SK-N-DZ (cell line): ENCODE measurements at regions not wholly inside any gene's neighbourhood (a gene's known extent, or its start where the extent isn't known, plus 50 kb on each side); places are given as distances from the start of the nearest gene placed in this dataset.
A peak's percentile ranks its signal among the peaks of the same experiment; 100 is the strongest.
"Not testable (repeated sequence)": the region's sequence is repeated elsewhere in the genome, so short reads cannot be mapped to it uniquely, and the experiment has no call there.

ENCODE experiments used
- DNase-seq: peaks from one replicate; pipeline ENCODE4 v3.0.0-alpha.2; 2015; ENCODE audit warnings: low spot score

GRCh38 chr10:22875581-22875980, 52.3 kb upstream of the ARMC3 start:
- DNase-seq, result no peak

DNA sequence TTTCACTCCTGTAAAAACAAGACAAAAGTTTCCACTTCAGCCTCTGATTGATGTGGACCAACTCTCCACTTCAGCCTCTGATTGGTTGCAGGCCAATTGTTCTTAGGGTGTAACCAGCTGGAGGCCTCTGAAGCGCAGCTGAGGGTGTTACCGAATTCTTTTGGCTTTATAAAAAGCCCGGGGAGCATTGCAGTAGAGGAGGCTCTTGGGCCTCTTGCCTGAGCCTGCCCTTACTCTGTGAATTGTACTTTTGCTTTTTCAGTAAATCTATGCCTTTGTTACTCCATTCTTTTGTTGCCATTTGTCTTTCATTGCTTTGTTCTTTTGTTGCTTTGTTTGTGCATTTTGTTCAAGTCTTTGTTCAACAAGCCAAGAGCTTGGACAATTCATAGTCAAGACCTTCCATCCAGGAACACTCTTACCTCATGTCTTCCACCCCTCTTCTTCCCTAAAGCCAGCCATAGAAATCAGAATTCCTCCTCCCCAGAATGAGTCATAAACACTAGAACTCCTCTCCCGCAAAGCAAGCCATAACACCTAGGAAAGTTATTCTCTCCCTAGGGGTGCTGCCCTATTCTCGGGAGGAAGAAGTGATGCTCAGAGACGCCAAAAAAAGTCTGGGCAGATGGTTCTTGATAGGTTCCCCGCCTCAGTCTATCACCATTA, 53.5 kb upstream of the ARMC3 start:
- DNase-seq, result no peak

GRCh38 chr10:22856444-22857074, 71.3 kb upstream of the ARMC3 start:
- DNase-seq, result no peak

DNA sequence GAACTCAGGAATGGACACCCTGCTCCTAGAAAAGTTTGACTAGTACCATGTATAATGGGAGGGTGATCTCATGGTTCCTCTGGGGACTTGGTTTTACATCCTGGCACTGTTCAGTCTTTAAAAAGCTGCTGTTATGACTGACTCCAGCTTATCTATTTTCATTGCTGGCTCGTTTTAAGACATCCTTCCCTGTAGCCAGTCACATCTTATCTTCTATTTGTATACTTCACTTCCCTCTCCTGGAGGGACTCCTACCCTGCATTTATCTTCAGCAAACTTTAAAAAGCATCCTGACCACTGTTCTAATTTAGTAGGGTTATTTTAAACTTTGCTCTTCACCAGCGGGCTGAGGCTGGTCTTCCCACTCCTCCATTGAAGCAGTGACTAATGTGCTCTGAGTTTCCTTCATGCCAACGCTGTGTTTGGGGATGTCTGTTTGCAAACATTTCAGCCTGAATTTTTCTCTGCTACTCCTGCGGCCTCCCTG, 72.9 kb upstream of the ARMC3 start:
- no peak for DNase-seq

DNA sequence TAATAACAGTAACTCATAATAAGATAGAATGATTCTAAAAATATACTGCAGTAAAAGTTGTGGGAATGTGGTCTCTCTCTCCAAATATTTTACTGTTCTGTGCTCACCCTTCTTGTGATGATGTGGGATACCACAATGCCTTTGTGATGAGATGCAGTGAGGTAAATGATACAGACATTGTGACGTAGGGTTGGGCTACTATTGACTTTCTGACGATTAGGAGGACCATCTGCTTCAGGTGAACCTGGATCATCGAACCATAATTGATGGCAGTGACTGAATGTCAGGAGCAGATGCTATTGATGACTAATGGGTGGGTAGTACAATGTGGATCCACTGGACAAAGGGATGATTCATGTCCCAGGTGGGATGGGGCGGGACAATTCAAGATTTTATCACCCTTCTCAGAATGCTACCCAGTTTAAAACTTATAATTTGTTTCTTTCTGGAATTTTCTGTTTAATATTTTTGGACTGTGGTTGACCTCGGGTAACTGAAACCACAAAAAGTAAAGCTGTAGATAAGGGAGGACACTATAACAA, 73.9 kb upstream of the ARMC3 start:
- DNase-seq, result no peak

DNA sequence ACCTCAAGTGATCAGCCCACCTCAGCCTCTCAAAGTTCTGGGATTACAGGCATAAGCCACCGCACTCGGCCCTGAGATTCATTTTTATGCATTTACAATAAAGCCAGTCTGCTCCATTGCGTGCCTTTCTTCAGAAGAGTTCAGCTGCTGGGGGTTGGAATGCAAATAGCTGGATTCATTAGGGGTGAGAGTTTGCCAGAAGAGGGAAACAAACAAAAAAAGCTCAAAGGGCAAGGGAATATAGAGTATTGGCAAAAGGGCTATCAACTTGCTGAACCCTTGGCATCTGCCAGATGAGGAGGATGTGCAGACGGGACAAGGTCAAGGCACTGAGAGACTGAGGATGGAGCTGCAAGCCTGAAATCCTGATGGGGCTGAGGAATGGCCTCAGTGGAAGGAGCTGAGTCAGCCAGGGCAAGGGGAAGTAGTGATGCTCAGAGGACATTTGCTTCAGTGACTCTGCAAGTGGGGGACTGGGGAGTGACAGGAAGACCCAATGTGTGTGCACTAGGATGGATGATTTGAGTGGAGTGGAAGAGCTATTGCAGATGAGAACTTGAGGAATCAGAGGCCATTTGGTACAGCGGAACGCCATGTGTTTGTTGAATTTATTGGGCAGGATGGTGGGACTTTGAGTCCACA, 75.0 kb upstream of the ARMC3 start:
- no peak for DNase-seq

DNA sequence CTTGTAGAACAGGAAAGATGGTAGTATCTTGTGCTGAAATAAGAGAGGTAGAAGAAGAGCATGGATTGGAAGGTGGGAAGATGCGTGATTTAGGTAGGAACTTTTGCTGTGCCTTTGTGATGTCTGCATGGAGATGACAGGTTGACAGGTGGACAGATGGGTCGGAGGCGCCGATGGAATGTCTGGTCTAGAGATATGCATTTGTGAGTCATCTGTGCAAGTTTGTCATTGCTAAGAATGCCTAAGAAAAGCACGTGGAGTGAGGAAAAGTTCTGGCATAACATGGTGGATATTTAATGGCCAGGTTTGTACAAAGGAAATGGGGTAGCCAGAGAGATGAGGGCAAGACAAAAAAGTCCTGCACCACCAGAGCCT, 76.0 kb upstream of the ARMC3 start:
- no peak for DNase-seq

GRCh38 chr10:22850541-22850940, 77.3 kb upstream of the ARMC3 start:
- no peak for DNase-seq

DNA sequence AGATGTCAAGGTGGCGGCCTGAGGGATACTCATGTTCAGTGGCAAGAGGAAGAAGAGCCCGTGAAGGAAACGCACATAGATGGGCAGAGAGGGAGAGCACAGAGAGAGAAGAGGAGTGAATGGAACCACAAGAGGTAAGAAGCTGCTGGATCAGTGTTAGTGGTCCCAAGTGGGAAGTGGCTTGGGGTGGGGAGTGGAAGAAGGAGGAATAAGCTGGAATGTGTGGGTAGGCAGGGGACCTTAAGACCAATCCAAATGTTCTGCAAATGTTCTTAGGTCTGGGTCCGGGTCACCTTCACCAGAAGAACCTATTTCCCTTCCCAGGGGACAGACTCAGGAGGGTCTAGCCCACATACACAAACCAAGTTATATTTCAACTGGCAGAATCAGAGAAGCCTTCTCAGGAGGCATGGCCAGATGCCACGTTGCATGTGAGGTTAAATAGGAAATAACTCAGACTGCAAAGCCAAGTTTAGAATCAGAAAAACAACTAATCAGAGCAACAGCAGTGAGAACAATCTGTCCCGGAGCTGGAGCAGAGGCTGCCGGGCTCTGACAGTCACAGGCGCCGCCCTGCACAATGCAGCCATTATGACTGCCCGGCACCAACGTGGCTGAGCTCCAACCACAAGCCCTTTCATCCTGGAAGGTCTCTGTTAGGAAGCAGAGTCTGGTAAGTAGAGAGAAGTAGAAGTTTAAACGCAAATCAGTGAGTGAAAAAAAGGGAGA, 78.6 kb upstream of the ARMC3 start:
- DNase-seq, result no peak

- no peak for DNase-seq
These were observed 79.3 kb upstream of the ARMC3 start for GRCh38 chr10:22848509-22848908.

DNA sequence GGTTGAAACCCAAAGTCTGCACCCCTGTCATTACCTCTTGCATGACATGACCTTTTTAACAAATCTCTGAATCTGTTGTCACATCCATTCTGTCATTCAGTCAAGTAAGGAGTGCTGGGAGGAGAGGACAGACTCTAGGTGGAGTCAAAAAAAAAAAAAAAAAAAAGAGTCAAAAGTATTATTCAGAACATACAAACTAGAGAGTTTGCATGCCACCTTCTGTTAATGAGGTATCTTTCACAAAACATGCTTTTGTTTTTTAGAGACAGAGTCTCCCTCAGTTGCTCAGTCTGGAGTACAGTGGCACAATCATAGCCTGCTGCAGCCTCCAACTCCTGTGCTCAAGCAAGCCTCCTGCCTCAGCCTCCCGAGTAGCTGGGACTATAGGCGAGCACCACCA, 81.6 kb upstream of the ARMC3 start:
- DNase-seq, result no peak

- no peak for DNase-seq
These were observed 88.2 kb upstream of the ARMC3 start for GRCh38 chr10:22839639-22840038.

DNA sequence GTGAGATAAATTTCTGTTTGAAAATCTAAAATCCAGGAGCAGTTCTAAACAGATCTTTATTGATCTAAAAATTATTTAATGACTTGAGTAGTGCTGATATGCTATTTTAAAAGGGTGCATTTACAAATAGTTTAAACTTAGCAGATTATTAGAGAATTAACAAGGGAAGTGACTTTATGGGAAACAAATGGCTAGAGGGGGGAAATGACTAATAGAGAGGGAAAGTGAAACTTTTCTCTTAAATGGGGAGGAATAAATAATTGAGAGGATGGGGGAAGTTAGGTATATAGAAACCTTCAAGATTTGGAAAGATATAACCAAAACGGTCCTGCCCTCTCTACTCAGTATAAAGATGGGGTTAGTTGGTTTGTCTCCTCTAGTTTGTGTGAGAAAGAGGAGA, 90.1 kb upstream of the ARMC3 start:
- DNase-seq, result no peak

DNA sequence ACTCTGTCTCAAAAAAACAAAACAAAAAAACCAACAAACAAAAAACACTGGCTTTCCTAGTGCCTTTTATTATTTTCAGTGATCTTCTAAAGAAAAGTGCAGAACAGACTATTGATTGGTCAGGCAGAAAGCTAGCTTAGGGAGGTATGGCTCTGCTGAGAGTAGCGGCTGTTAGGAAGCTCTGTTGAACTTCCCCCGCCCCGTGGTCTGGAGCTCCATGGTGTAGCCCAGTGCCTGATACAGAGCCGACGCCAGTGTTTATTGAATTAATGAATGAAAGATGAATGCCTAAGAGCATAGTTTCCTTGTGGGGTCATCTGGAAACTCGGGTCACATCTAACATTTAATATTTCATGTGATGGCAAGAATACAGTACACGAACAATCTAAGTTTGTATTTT, 90.5 kb upstream of the ARMC3 start:
- DNase-seq, result no peak

DNA sequence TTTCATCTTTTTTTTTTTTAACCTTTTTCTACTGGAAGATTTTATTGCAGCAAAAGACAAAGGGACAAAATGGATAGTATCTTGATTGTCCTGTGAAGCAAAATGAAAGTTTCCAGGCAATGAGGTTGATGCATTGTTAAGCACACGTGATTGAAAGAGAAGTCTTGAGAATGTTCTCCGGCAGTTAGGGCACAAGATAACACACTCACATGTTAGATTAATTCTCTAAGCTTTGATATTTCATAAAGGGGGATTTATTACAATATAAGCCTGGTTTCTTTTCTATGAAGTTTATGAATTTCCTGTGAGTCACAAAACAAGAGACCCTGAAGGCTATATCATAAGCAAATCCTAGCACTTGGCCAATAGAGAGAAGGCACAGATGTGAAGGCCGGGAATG, 93.4 kb upstream of the ARMC3 start:
- no peak for DNase-seq

DNA sequence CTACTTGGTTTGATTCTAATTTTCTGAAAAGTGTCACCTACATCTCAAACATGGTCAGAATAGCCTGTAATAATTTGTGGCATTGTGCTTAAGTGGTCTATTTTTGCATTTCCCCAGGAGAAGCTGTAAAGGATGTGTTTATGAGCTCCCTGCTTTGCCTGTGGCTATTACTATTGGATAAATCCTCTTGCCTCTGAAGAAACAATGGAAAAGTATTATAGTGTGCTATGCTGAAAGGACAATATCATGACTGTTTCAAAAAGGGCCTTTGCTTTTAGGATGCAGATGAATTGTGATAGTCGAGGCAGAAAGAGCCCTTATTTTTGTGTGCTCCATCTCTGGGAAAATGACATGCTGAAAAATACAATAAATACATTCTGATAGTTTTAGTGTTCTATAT, 94.1 kb upstream of the ARMC3 start:
- no peak for DNase-seq

DNA sequence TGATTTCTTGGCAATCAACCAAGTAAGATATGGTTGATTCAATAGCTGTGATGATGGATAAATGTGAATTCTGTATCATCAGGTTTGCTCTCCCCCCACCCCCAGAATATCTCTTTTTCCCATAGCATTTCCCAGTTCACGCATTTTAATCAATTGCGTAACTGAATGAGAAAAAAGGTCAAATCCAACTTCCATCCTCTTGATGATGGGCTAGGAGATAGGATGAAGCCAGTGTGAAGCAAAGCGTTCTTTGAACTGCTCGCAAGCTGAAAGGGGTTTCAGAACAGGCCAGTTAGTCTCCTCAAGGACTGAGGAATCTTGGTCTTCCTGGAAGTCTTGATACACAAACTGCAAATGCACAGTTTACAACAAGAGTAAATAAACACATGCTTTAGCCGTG, 94.5 kb upstream of the ARMC3 start:
- no peak for DNase-seq

DNA sequence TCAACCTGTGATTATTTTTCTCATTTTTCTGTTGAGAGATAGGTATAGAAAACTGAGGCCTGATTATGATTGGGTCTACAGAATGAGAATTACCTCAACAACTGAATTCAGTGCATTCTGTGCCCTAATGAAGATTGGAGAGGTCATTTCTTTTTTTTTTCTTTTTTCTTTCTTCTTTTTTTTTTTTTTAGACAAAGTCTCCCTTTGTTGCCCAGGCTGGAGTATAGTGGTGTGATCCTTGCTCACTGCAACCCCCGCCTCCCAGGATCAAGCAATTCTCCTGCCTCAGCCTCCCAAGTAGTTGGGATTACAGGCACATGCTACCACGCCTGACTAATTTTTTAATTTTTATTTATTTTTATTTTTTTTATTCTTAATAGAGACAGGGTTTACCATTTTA, 95.0 kb upstream of the ARMC3 start:
- DNase-seq, result no peak

GRCh38 chr10:22832066-22832602, 95.7 kb upstream of the ARMC3 start:
- DNase-seq, result no peak

GRCh38 chr10:22831586-22831985, 96.3 kb upstream of the ARMC3 start:
- DNase-seq, result no peak

DNA sequence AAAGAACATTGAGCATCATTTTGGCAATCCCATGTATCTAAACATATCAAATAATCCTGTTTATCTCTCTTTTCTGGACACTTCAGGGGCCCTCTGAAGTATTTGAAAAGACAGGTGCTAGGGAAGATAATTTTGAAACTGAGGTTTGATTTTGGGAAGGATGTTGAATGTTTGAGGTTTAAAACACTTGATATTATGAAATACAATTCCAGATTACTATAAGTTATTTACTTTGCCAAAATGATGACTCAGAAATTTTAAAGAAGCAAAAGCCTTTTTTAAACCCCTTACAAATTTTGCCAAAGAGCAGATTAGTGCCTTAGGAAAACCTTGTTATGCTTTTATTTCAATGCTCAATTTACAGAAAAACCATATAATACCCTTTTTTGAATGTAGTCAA, 99.1 kb upstream of the ARMC3 start:
- not testable (repeated sequence) for DNase-seq

DNA sequence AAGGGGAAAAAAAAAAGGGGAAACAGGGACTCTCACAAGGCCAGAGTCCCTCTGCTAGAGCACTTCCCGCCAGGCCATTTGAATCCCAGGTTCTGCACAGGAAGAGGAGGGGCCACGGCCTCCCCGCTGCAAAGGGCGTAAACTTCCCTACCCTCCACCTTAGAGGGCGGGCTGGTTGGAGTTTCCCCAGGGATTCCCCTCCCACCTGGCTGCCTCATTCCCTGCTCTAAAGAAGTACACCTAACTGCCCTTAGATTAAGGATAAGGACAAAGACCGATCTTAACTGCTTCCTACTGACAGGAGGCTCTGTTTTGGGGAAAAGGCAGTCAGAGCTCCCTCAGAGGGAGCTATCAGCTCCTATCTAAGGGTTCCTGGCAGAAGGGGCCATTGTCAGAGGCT, 102.0 kb upstream of the ARMC3 start:
- peak; percentile 6 for DNase-seq
